ENCODE measurements at regions not wholly inside any gene's neighbourhood (a gene's known extent, or its start where the extent isn't known, plus 50 kb on each side); places are given as distances from the start of the nearest gene placed in this dataset.

GRCh38 chr1:55712148-55712547 is 497.0 kb upstream of the USP24 start:
- no peak for DNase-seq (ENCODE audit: low read depth)

- DNase-seq (ENCODE audit: low read depth) = no peak
These were observed 493.6 kb upstream of the USP24 start for GRCh38 chr1:55708781-55709180.

GRCh38 chr1:55707846-55708245 is 492.7 kb upstream of the USP24 start:
- DNase-seq (ENCODE audit: low read depth) = no peak

GRCh38 chr1:55707196-55707595 is 492.0 kb upstream of the USP24 start:
- no peak for DNase-seq (ENCODE audit: low read depth)

- no peak for DNase-seq (ENCODE audit: low read depth)
These were observed 491.2 kb upstream of the USP24 start for GRCh38 chr1:55706397-55706796.

- no peak for DNase-seq (ENCODE audit: low read depth)
These were observed 488.7 kb upstream of the USP24 start for GRCh38 chr1:55703726-55704363.

- DNase-seq (ENCODE audit: low read depth) = no peak
These were observed 486.9 kb upstream of the USP24 start for GRCh38 chr1:55702064-55702463.

- no peak for DNase-seq (ENCODE audit: low read depth)
These were observed 485.4 kb upstream of the USP24 start for GRCh38 chr1:55700359-55701130.

- no peak for DNase-seq (ENCODE audit: low read depth)
These were observed 484.1 kb upstream of the USP24 start for GRCh38 chr1:55699228-55699627.

- DNase-seq (ENCODE audit: low read depth) = no peak
These were observed 482.9 kb upstream of the USP24 start for GRCh38 chr1:55697997-55698535.

GRCh38 chr1:55696891-55697290 is 481.7 kb upstream of the USP24 start:
- no peak for DNase-seq (ENCODE audit: low read depth)

- DNase-seq (ENCODE audit: low read depth) = no peak
These were observed 481.1 kb upstream of the USP24 start for GRCh38 chr1:55696181-55696754.

- DNase-seq (ENCODE audit: low read depth) = no peak
These were observed 480.4 kb upstream of the USP24 start for GRCh38 chr1:55695552-55695951.

- no peak for DNase-seq (ENCODE audit: low read depth)
These were observed 480.0 kb upstream of the USP24 start for GRCh38 chr1:55695151-55695550.

- no peak for DNase-seq (ENCODE audit: low read depth)
These were observed 479.2 kb upstream of the USP24 start for GRCh38 chr1:55694310-55694801.

- DNase-seq (ENCODE audit: low read depth) = no peak
These were observed 477.6 kb upstream of the USP24 start for GRCh38 chr1:55692726-55693125.

- DNase-seq (ENCODE audit: low read depth) = no peak
These were observed 475.2 kb upstream of the USP24 start for GRCh38 chr1:55690366-55690765.

- DNase-seq (ENCODE audit: low read depth) = no peak
These were observed 474.6 kb upstream of the USP24 start for GRCh38 chr1:55689800-55690199.

- no peak for DNase-seq (ENCODE audit: low read depth)
These were observed 470.4 kb upstream of the USP24 start for GRCh38 chr1:55685560-55685959.

- no peak for DNase-seq (ENCODE audit: low read depth)
These were observed 469.0 kb upstream of the USP24 start for GRCh38 chr1:55684131-55684650.

- DNase-seq (ENCODE audit: low read depth) = no peak
These were observed 467.0 kb upstream of the USP24 start for GRCh38 chr1:55682198-55682597.

- no peak for DNase-seq (ENCODE audit: low read depth)
These were observed 464.8 kb upstream of the USP24 start for GRCh38 chr1:55679971-55680370.

GRCh38 chr1:55673416-55673815 is 458.3 kb upstream of the USP24 start:
- no peak for DNase-seq (ENCODE audit: low read depth)
